ENCODE measurements at regions not wholly inside any gene's neighbourhood (a gene's known extent, or its start where the extent isn't known, plus 50 kb on each side); places are given as distances from the start of the nearest gene placed in this dataset.

GRCh38 chr10:106493226-106493625 is 671.3 kb downstream of the SORCS1 start:
- TF ChIP-seq CTCF (IDR thresholded peaks at IDR 0.05; ENCODE audit: extremely low read depth in 1 of 2, insufficient read depth in 1 of 2, low read depth in 1 of 2, low read length in 2 of 2) (no peak), POLR2AphosphoS5 (IDR thresholded peaks at IDR 0.05; ENCODE audit: insufficient read depth, low read depth, low read length) (no peak), EZH2 (IDR thresholded peaks at IDR 0.05; ENCODE audit: borderline replicate concordance, low read depth, low read length, severe bottlenecking) (no peak), JUN (IDR thresholded peaks at IDR 0.05; ENCODE audit: borderline replicate concordance, insufficient read depth, insufficient read length, low read depth) (no peak), POLR2A (IDR thresholded peaks at IDR 0.05; ENCODE audit: low read depth, low read length) (no peak)

All from endothelial cell of umbilical vein (primary cell).